Choroid plexus epithelial cell (primary cell): ENCODE measurements at regions not wholly inside any gene's neighbourhood (a gene's known extent, or its start where the extent isn't known, plus 50 kb on each side); places are given as distances from the start of the nearest gene placed in this dataset.

ENCODE experiments used
- DNase-seq: peaks from one replicate; pipeline ENCODE4 v3.0.0-alpha.2; 2010; ENCODE audit warnings: low read depth
- H3K4me3 ChIP-seq: 2 replicates; pipeline ENCODE4 v1.5.1; 2011; ENCODE audit warnings: low read depth, mild to moderate bottlenecking, control low read depth, low read length, moderate library complexity
- TF ChIP-seq, protein P1 (sequence below): conservative IDR thresholded peaks from 2 replicates; pipeline ENCODE4 v1.5.1; 2011; ENCODE audit warnings: low read depth, mild to moderate bottlenecking, control low read depth, inconsistent platforms, low read length, moderate library complexity

DNA sequence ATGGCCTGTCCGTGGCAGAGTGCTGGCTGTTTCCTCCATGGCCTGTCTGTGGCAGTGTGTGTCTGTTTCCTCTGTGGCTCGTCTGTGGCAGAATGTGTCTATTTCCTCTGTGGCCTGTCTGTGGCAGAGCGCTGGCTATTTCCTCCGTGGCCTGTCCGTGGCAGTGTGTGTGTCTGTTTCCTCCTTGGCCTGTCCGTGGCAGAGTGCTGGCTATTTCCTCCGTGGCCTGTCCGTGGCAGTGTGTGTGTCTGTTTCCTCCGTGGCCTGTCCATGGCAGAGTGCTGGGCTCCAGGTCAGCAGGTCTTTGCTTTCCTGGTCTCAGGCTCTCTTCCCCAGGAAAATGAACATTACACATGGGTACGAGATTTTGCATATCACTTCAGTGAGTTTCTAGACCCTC, 138.4 kb upstream of the IPO9 start:
- no peak overlapping the region for H3K4me3 ChIP-seq
- TF ChIP-seq, protein P1, sequence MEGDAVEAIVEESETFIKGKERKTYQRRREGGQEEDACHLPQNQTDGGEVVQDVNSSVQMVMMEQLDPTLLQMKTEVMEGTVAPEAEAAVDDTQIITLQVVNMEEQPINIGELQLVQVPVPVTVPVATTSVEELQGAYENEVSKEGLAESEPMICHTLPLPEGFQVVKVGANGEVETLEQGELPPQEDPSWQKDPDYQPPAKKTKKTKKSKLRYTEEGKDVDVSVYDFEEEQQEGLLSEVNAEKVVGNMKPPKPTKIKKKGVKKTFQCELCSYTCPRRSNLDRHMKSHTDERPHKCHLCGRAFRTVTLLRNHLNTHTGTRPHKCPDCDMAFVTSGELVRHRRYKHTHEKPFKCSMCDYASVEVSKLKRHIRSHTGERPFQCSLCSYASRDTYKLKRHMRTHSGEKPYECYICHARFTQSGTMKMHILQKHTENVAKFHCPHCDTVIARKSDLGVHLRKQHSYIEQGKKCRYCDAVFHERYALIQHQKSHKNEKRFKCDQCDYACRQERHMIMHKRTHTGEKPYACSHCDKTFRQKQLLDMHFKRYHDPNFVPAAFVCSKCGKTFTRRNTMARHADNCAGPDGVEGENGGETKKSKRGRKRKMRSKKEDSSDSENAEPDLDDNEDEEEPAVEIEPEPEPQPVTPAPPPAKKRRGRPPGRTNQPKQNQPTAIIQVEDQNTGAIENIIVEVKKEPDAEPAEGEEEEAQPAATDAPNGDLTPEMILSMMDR, result no peak
- DNase-seq, result no peak

DNA sequence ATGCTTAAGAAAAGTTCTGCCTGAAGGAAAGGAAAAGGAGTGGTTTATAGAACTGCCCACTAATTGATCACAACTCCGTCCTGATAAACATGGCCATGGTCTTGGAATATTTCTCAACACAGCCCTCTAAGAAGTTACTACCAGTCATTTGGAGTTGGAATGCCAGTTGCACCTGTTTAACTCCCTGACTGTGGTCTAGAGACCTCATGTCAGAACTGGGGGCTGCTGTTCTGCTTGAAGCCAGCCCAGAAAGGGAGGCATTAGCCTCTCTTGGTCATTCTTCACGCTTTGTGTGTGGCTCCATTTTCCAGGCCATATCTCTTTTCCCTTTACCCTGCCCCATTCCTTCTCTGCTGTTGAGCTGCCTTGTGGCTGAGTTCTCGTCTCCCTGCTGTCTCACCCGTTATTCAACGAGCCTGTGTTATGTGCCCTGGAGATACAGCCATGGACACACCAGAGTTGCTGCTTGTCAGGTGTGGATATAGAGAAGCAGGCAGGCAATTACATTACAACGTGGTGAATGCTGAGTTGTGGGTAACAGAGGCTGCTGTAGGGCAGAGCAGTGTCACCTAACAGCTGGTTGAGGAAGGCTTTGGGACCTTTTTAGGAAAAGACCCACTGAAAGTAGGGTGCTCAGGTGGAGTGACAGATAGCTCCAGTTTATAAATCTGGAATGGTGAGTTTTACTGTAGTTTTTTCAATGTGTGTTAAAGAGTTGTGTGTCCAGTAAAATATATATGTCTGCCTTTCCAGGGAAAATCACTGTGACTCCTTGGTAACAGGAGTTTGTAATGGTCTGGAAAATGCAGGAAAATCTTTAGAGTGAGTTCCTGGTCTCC, 137.0 kb upstream of the IPO9 start:
- DNase-seq, result no peak
- H3K4me3 ChIP-seq, result no peak overlapping the region
- TF ChIP-seq, protein P1, result no peak

DNA sequence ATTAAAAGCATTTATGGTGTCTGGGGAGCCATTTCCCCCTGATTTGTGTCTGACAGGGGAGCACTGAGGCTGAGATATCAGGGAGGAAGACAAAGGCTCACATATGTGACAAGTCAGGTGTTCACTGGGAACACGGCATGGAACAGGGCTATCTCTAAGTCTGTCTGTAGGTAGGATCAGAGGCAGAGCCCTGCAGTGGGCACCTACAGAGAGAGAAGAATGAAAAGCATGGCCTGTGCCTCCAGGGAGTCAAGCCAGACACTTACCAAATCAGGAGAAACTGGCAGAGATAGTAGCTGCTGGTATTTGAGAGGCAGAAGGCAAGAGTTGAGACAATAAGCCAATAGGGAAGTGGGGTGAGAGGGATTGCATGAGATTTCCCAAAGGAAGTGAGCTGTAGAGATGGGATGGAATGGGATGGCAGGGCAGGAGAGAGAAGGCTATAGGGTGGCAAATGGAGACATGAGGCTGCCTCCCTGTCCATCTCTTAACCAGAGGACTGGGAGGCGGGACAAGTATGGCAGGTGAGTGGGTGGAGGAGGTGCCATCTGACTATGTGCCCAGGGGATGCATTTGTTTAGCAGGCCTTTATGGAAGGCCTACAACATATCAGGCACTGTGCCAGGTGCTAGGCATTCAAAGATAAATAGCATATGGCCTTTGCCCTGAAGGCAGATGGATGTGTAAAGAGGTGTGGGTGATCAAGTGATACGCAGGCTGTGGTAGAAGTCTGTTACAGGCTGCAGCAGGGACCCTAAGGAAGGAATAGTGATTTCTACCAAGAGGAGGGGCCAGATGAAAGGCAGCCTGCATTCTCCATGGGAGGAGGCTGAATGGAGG, 136.2 kb upstream of the IPO9 start:
- H3K4me3 ChIP-seq, result no peak overlapping the region
- TF ChIP-seq, protein P1, result no peak
- DNase-seq, result no peak

DNA sequence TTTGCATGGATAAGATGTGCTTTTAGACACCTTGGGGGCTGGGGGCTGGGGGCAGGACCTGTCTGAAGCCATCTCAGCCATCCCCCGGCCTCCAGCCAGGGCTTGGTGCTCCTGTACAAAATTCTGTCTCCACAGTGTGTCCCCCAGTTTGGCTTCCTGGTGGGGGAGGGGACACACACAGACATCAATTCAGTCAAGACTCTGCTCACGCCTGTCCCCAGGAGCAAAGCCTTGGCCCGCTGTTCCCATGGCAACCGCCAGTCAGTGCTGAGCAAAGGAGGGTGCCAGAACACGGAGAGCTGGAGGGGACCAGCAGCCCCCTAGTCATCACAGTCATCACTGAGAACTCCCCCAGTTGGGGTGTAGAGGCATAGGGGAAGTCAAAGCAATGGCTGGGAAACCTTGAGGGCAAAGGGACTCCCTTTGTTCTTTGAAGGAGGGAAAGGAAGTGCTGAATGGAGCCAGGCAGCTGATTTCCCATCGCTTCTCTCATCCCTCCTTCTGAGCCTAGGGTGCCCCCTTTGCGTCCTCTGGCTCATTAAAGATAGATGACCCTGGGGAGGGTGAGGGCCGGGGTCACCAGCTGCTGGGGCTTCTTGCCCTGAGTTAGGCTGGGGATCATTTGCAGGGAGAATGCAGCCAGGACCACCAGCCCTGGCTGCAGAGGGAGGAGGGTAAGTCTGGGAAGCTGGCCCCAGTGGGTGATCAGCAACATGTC, 134.9 kb upstream of the IPO9 start:
- TF ChIP-seq, protein P1, result no peak
- DNase-seq, result no peak
- H3K4me3 ChIP-seq, result no peak overlapping the region

DNA sequence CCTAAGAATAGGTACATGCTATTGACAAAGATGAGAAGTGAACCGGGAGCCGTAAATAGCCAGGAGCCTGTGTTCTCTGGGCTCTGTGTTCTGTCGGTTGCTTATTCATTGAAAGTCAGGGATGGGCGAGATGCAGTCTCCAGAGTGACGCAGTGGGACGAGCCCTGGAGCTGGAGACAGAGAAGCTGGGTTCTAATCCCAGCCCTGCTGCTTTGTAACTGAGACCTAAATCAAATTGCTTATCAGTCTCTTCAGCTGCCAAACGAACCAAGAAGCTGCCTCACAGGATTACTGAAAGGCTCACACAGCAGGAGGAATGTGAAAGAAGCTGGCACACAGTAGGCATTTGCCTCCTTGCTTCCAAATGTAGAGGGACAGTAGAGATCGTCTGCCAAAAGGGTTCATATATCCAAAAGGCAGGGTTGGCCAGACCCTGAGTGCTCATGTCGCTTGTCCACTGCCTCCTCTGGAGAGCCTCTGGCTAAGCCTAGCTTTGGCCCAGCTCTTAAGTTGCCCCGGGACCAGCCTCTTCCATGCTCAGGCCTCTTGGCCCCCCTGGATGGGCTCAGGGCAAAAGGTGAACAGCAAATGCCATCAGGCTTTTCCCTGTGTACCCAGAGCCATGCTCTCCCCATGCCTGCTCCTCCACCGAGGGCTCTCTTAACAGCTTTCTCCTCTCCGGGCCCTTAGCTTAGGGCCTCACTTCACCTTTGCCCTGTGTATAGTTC, 134.2 kb upstream of the IPO9 start:
- no peak for DNase-seq
- TF ChIP-seq, protein P1, result no peak
- H3K4me3 ChIP-seq, result no peak overlapping the region

DNA sequence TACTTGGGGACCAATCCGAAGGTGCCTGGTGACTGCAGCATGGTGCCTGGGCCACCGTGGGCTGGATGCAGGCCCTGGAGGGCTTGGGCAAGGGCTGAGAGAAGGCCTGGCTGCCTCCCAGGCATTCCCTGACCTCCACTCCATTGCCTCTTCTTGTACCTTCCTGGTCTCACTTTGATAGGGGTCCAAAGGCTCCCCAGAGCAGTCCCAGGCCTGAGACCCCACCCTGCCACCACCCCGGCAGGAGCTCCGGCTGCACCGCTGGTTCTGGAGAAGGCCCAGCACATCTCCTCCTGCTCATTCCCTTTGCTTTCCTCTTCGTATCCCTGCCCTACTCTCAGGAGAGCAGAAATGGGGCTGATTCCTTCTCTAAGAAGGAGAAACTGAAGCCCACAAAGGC, 133.3 kb upstream of the IPO9 start:
- no peak for DNase-seq
- H3K4me3 ChIP-seq, result no peak overlapping the region
- TF ChIP-seq, protein P1, result no peak
